ENCODE measurements at regions not wholly inside any gene's neighbourhood (a gene's known extent, or its start where the extent isn't known, plus 50 kb on each side); places are given as distances from the start of the nearest gene placed in this dataset.

GRCh38 chr15:62382046-62382445 lies 217.0 kb upstream of the C2CD4B start:
- no peak for TF ChIP-seq CTCF (conservative IDR thresholded peaks at IDR 0.05)
- no peak for TF ChIP-seq ZFX (IDR thresholded peaks at IDR 0.05)
